Activated effector memory CD4-positive, alpha-beta T cell treated with Interleukin-2 at 50 U/mL for 16 hours (primary cell): ENCODE measurements at regions not wholly inside any gene's neighbourhood (a gene's known extent, or its start where the extent isn't known, plus 50 kb on each side); places are given as distances from the start of the nearest gene placed in this dataset.

ENCODE experiments used
- DNase-seq: peaks from one replicate; pipeline ENCODE4 v3.0.0-alpha.2; 2020

- DNase-seq = no peak
Observed at GRCh38 chr5:98993512-98993911, 64.7 kb upstream of the CHD1 start.

- DNase-seq = no peak
Observed at GRCh38 chr5:98992552-98992951, 63.7 kb upstream of the CHD1 start.

- no peak for DNase-seq
Observed at GRCh38 chr5:98989727-98990126, 60.9 kb upstream of the CHD1 start.

- DNase-seq = no peak
Observed at GRCh38 chr5:98986587-98986986, 57.8 kb upstream of the CHD1 start.

- DNase-seq = no peak
Observed at GRCh38 chr5:98982880-98983279, 54.1 kb upstream of the CHD1 start.
